ENCODE measurements at regions not wholly inside any gene's neighbourhood (a gene's known extent, or its start where the extent isn't known, plus 50 kb on each side); places are given as distances from the start of the nearest gene placed in this dataset.

DNA sequence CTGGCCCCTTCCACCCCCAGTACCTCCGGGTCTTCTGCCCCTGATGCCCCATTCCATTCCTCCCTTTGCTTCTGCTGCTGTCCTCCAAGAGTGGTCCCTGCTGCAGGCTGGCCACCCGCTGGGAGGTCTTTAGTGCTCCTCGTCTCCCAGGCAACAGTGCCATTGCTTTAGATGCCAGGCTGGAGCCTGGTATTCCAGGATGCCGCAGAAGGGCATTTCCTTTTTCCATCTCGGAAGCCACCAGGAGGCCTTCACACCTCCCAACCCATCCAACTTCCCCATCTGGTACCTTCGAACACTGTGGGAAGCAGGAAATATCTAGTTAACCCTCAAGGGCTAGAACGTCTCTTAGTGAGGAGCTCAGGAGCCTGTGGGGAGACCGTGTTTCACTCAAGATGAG is 92.9 kb upstream of the DUSP5 start:
- TF ChIP-seq, protein P1, sequence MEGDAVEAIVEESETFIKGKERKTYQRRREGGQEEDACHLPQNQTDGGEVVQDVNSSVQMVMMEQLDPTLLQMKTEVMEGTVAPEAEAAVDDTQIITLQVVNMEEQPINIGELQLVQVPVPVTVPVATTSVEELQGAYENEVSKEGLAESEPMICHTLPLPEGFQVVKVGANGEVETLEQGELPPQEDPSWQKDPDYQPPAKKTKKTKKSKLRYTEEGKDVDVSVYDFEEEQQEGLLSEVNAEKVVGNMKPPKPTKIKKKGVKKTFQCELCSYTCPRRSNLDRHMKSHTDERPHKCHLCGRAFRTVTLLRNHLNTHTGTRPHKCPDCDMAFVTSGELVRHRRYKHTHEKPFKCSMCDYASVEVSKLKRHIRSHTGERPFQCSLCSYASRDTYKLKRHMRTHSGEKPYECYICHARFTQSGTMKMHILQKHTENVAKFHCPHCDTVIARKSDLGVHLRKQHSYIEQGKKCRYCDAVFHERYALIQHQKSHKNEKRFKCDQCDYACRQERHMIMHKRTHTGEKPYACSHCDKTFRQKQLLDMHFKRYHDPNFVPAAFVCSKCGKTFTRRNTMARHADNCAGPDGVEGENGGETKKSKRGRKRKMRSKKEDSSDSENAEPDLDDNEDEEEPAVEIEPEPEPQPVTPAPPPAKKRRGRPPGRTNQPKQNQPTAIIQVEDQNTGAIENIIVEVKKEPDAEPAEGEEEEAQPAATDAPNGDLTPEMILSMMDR (IDR thresholded peaks at IDR 0.05) = no peak
- TF ChIP-seq POLR2A (IDR thresholded peaks at IDR 0.05) = no peak
- no peak for TF ChIP-seq EP300 (IDR thresholded peaks at IDR 0.05)

Measured in tibial nerve (tissue), 4 donors.